HAP-1 (cell line): ENCODE measurements at regions not wholly inside any gene's neighbourhood (a gene's known extent, or its start where the extent isn't known, plus 50 kb on each side); places are given as distances from the start of the nearest gene placed in this dataset.

Source experiments
- DNase-seq, 2 experiments: peaks; one replicate each; pipeline ENCODE4 v3.0.0-alpha.2; 2016 to 2020; ENCODE audit warnings: low spot score in 2 of 2
- H3K27me3 ChIP-seq: fragments of 250-450 bp; sonication (Bioruptor Pico); 2 replicates; pipeline ENCODE4 v1.5.1; 2020; ENCODE audit warnings: low read depth, mild to moderate bottlenecking, moderate library complexity
- H3K36me3 ChIP-seq: fragments of 250-450 bp; sonication (Bioruptor Pico); replicated peaks from 2 replicates; pipeline ENCODE4 v1.5.1; 2020; ENCODE audit warnings: mild to moderate bottlenecking
- H3K4me1 ChIP-seq: fragments of 250-450 bp; sonication (Bioruptor Pico); 2 replicates; pipeline ENCODE4 v1.5.1; 2020; ENCODE audit warnings: mild to moderate bottlenecking
- H3K4me3 ChIP-seq: fragments of 250-450 bp; sonication (Bioruptor Pico); 2 replicates; pipeline ENCODE4 v1.5.1; 2020; ENCODE audit warnings: mild to moderate bottlenecking, moderate library complexity
- H3K9me3 ChIP-seq: fragments of 250-450 bp; sonication (Bioruptor Pico); 2 replicates; pipeline ENCODE4 v1.5.1; 2020; ENCODE audit warnings: mild to moderate bottlenecking, moderate library complexity
- in situ Hi-C: fragments of 300-500 bp; cut with MboI; formaldehyde crosslinking; loops from 3 replicates; pipeline ENCODE4 v1.14.3; 2020; ENCODE audit warnings: low sequenced_read_pairs, inconsistent platforms, mixed read lengths

DNA sequence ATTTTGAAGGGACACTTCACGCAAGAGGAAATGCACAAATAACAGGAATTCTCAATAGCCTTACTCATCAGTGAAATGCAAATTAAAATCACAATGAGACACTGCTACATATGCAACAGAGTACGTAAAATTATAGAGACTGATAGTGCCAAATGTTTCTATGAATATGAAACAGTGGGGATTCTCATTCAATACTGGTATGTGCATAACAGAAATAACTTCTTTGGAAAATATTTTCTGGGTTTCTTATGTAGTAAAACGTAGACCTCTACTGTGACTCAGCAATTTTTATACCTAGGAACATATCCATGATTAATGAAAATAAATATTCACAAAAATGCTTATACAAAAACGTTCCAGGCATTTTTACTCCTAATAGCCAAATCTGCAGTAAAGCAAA, 1625.2 kb downstream of the MAT2B start:
- Histone ChIP-seq H3K9me3 (no peaks in the 10 kb centered on the region), H3K27me3 (no peaks in the 10 kb centered on the region), H3K36me3 (no peaks in the 10 kb centered on the region), H3K4me1 (peaks cover 5% of the 10 kb centered on the region; the same call in 1 of the 2 replicates), H3K4me3 (no peak overlapping the region)
- in situ Hi-C loops: no loop called here
- no peak for DNase-seq

DNA sequence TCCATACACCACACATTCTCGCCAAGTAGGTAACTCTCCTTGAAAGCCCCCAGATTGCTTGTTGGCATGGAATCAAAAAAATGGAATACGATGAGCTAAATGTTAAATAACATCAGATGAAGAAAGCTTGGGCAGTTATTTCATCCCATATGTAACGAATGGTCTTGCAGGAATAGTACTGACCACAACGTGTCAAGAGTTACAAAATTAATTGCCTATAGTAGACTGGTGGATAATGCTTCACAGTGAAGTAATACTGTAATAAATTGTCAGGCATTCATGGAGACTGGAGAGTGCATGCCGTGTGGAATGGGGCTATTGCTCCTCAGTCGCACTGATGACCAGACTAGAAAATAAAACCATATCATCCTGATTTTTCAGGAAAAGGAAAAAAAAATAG, 1628.7 kb downstream of the MAT2B start:
- DNase-seq: no peak
- no peaks in the 10 kb centered on the region for H3K36me3 ChIP-seq
- in situ Hi-C loops: no loop called here
- H3K27me3 ChIP-seq: no peaks in the 10 kb centered on the region
- H3K9me3 ChIP-seq: no peaks in the 10 kb centered on the region
- no peak overlapping the region for H3K4me3 ChIP-seq
- H3K4me1 ChIP-seq: peaks cover 20% of the 10 kb centered on the region

DNA sequence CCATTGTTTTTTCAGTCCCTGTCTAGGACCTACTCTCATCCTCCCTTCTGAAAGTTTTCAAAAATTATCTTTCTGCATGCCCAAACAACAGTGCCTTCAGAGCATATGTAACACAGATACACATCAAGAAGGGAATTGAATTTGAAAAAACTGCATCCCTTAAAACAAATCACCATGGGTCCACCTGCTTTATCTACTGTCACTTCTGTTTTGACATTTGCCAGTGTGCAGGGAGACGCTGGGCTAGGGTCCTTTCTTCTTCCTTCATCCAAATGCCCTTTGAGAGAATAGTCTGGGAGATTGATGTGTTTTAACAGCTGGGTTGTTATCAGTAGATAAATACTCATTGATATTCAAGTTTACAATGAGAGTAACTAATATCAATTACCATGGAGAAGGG, 1630.1 kb downstream of the MAT2B start:
- no peak for DNase-seq
- H3K27me3 ChIP-seq: no peaks in the 10 kb centered on the region
- no peak overlapping the region for H3K4me3 ChIP-seq
- no peaks in the 10 kb centered on the region for H3K9me3 ChIP-seq
- in situ Hi-C loops: no loop called here
- peaks cover 29% of the 10 kb centered on the region for H3K4me1 ChIP-seq
- H3K36me3 ChIP-seq: no peaks in the 10 kb centered on the region

DNA sequence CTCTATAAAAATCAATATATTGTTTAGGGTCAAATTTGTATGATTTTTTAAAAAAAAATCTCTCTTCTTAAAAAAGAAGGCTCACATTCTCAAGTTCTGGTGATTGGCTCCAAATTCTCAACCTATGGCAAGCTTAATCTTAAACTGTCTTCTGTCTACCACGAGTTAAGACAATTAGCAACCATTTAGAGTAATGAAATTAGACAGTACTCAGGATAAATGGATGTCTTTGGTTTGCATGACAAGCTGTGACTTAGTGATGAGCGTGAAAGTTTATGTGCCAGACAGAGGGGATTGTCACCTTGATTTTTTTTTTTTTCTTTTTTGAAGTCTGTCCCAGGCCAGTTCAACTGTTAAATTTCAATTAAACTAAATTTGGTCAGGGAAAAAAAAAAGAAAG, 1632.3 kb downstream of the MAT2B start:
- no peaks in the 10 kb centered on the region for H3K9me3 ChIP-seq
- no peaks in the 10 kb centered on the region for H3K36me3 ChIP-seq
- H3K4me3 ChIP-seq: no peak overlapping the region
- peaks cover 28% of the 10 kb centered on the region for H3K4me1 ChIP-seq
- no peaks in the 10 kb centered on the region for H3K27me3 ChIP-seq
- in situ Hi-C loops: no loop called here
- peak in 1 of 2 experiments; percentile 32 for DNase-seq

DNA sequence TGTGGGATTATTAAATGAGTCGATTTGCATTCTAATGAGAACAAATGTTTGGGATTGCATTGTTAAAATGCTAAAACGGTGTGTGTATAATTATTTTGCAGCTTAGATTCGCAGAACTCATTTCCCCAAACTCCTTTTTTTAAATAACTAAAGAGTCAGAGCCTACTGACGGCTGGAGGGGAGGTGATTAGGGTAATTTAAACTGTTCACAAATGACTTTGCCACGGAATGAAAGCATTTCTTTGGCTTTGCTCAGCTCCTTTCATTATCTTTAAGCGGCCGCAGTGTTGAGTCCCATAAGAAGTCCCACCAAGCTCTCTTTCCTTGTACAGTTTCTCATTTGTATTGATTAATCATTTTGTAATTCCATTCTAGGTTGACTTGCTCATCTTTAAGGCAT, 1632.8 kb downstream of the MAT2B start:
- Histone ChIP-seq H3K4me3 (no peak overlapping the region), H3K27me3 (no peaks in the 10 kb centered on the region)
- peak; percentile 64 to 92 for DNase-seq

GRCh38 chr5:165139262-165139661, 1633.8 kb downstream of the MAT2B start:
- DNase-seq: no peak
- Histone ChIP-seq H3K4me3 (no peak overlapping the region), H3K9me3 (no peaks in the 10 kb centered on the region), H3K27me3 (no peaks in the 10 kb centered on the region), H3K36me3 (no peaks in the 10 kb centered on the region), H3K4me1 (peaks cover 32% of the 10 kb centered on the region)
- in situ Hi-C loops: no loop called here

More for the DNA sequence above, 1632.8 kb downstream of the MAT2B start:
- Histone ChIP-seq H3K4me1 (peaks cover 28% of the 10 kb centered on the region), H3K36me3 (no peaks in the 10 kb centered on the region), H3K9me3 (no peaks in the 10 kb centered on the region)
- in situ Hi-C loops: no loop called here

GRCh38 chr5:165139721-165140120, 1634.3 kb downstream of the MAT2B start:
- no peak for DNase-seq
- Histone ChIP-seq H3K27me3 (no peaks in the 10 kb centered on the region), H3K9me3 (no peaks in the 10 kb centered on the region), H3K36me3 (no peaks in the 10 kb centered on the region), H3K4me3 (no peak overlapping the region), H3K4me1 (peaks cover 33% of the 10 kb centered on the region)
- in situ Hi-C loops: no loop called here

GRCh38 chr5:165143741-165144140, 1638.3 kb downstream of the MAT2B start:
- DNase-seq: no peak
- H3K36me3 ChIP-seq: no peaks in the 10 kb centered on the region
- H3K9me3 ChIP-seq: no peaks in the 10 kb centered on the region
- no peaks in the 10 kb centered on the region for H3K27me3 ChIP-seq
- in situ Hi-C loops: no loop called here
- H3K4me3 ChIP-seq: no peak overlapping the region
- H3K4me1 ChIP-seq: peaks cover 19% of the 10 kb centered on the region

GRCh38 chr5:165149431-165149830, 1644.0 kb downstream of the MAT2B start:
- H3K4me1 ChIP-seq: no peaks in the 10 kb centered on the region; the same call in 1 of the 2 replicates
- DNase-seq: no peak
- no peaks in the 10 kb centered on the region for H3K27me3 ChIP-seq
- no peaks in the 10 kb centered on the region for H3K36me3 ChIP-seq
- in situ Hi-C loops: no loop called here
- no peak overlapping the region for H3K4me3 ChIP-seq
- H3K9me3 ChIP-seq: no peaks in the 10 kb centered on the region

DNA sequence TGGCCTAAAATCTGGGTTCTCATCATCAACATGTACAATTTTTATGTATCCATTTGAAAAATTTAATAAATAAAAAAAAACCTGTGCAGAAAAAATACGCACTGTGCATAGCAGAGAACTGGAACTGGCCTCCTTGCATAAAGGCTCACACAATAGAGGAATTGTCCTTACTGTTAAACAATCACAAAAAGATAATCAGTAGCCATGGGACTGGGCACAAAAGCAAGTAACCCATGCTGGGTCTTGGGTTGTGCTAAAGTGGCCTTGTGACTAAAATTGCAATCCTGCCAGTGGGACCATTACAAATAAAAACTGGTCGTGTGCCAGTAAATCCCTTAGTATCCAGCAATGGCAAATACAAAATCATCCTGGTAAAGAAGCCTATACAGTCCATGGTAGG, 1646.6 kb downstream of the MAT2B start:
- no peaks in the 10 kb centered on the region for H3K9me3 ChIP-seq
- no peaks in the 10 kb centered on the region for H3K36me3 ChIP-seq
- H3K4me3 ChIP-seq: no peak overlapping the region
- H3K4me1 ChIP-seq: no peaks in the 10 kb centered on the region
- no peaks in the 10 kb centered on the region for H3K27me3 ChIP-seq
- in situ Hi-C loops: no loop called here
- DNase-seq: peak in 1 of 2 experiments; percentile 20

DNA sequence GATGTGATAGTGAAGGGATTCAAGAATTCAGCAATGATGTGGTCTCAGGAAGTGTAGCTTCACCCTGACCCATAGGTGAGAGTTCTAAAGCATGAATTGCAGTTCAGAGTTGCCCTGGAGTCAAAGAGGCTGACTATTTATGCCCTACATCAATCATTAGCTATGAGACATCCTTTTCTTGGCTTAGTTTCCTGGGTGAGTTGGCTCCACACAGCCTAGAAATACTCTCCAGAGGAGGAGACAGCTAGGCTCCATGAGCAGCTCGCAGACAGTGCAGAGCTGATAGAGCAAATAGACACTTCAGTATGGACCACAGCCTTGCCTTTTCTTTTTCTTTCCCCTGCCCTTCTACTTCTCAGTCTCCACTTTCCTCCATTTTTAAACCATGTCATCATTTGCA, 1651.8 kb downstream of the MAT2B start:
- DNase-seq: no peak
- Histone ChIP-seq H3K4me1 (no peaks in the 10 kb centered on the region), H3K36me3 (no peaks in the 10 kb centered on the region), H3K4me3 (no peak overlapping the region), H3K9me3 (no peaks in the 10 kb centered on the region), H3K27me3 (no peaks in the 10 kb centered on the region)
- in situ Hi-C loops: no loop called here

DNA sequence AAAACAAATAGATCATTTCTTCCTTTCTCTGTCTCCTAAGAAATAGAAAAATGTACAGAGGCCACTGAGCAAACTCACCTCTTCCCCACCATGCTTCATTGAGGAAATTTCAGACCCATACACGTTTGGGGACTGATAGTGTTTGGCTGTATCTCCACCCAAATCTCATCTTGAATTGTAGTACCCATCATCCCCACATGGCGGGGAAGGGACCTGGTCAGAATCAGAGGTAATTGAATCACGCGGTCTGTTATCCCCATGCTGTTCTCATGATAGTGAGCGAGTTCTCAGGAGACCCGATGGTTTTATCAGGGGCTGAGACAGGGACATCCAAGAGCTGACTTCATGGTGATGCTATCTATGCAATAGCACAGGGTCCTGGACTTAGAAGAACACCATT, 1655.8 kb downstream of the MAT2B start:
- Histone ChIP-seq H3K36me3 (no peaks in the 10 kb centered on the region), H3K9me3 (no peaks in the 10 kb centered on the region), H3K4me1 (no peaks in the 10 kb centered on the region), H3K27me3 (no peaks in the 10 kb centered on the region), H3K4me3 (no peak overlapping the region)
- DNase-seq: peak in 1 of 2 experiments; percentile 44
- in situ Hi-C loops: no loop called here

GRCh38 chr5:165163861-165164260, 1658.4 kb downstream of the MAT2B start:
- no peaks in the 10 kb centered on the region for H3K36me3 ChIP-seq
- no peaks in the 10 kb centered on the region for H3K4me1 ChIP-seq
- in situ Hi-C loops: no loop called here
- no peaks in the 10 kb centered on the region for H3K27me3 ChIP-seq
- DNase-seq: no peak
- no peaks in the 10 kb centered on the region for H3K9me3 ChIP-seq
- no peak overlapping the region for H3K4me3 ChIP-seq

- no peak for DNase-seq
- no peaks in the 10 kb centered on the region for H3K4me1 ChIP-seq
- H3K27me3 ChIP-seq: 0 out of 2 replicates have a peak, but pooled peaks cover 3% of the 10 kb centered on the region
- H3K4me3 ChIP-seq: no peak overlapping the region
- no peaks in the 10 kb centered on the region for H3K36me3 ChIP-seq
- in situ Hi-C loops: no loop called here
- no peaks in the 10 kb centered on the region for H3K9me3 ChIP-seq
Observed at GRCh38 chr5:165173651-165174050, 1668.2 kb downstream of the MAT2B start.

DNA sequence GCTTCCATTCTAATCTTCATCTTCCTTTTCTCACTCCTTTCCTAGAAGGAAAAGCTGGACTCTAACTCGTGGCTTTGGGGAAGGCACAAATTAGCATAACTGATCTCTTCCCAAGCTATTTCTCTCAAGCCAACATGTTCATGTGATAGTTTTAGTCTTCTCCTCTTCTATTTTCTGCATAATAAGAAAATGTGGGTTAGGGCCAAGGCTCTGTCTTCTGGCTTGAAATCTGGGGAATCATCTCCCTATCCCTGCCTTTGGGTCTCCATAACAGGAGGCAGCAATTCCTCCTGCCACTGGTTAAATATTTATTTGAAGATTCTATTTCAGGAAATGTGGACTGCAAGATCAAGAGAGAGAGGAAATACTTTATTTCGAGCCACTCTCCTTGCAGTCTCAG, 1669.6 kb downstream of the MAT2B start:
- no peaks in the 10 kb centered on the region for H3K4me1 ChIP-seq
- H3K4me3 ChIP-seq: no peak overlapping the region
- no peaks in the 10 kb centered on the region for H3K9me3 ChIP-seq
- H3K36me3 ChIP-seq: no peaks in the 10 kb centered on the region
- H3K27me3 ChIP-seq: 0 out of 2 replicates have a peak, but pooled peaks cover 3% of the 10 kb centered on the region
- no peak for DNase-seq
- in situ Hi-C loops: no loop called here
